ENCODE measurements at regions not wholly inside any gene's neighbourhood (a gene's known extent, or its start where the extent isn't known, plus 50 kb on each side); places are given as distances from the start of the nearest gene placed in this dataset.
"Not testable (repeated sequence)": the region's sequence is repeated elsewhere in the genome, so short reads cannot be mapped to it uniquely, and the experiment has no call there.

GRCh38 chr6:168938546-168938945 lies 315.1 kb downstream of the THBS2 start:
- DNase-seq (ENCODE audit: low spot score): no peak

- DNase-seq (ENCODE audit: low spot score): peak; percentile 26
These were observed 316.6 kb downstream of the THBS2 start for GRCh38 chr6:168937054-168937453.

GRCh38 chr6:168935628-168936010 lies 318.0 kb downstream of the THBS2 start:
- DNase-seq (ENCODE audit: low spot score): no peak

- DNase-seq (ENCODE audit: low spot score): no peak
These were observed 318.7 kb downstream of the THBS2 start for GRCh38 chr6:168934660-168935627.

- DNase-seq (ENCODE audit: low spot score): not testable (repeated sequence)
These were observed 321.5 kb downstream of the THBS2 start for GRCh38 chr6:168932171-168932570.

GRCh38 chr6:168931072-168931471 lies 322.6 kb downstream of the THBS2 start:
- not testable (repeated sequence) for DNase-seq (ENCODE audit: low spot score)

- DNase-seq (ENCODE audit: low spot score): no peak
These were observed 323.7 kb downstream of the THBS2 start for GRCh38 chr6:168929871-168930450.

GRCh38 chr6:168928012-168928411 lies 325.6 kb downstream of the THBS2 start:
- no peak for DNase-seq (ENCODE audit: low spot score)

- DNase-seq (ENCODE audit: low spot score): no peak
These were observed 326.6 kb downstream of the THBS2 start for GRCh38 chr6:168927026-168927425.

GRCh38 chr6:168926306-168926705 lies 327.3 kb downstream of the THBS2 start:
- DNase-seq (ENCODE audit: low spot score): no peak

- no peak for DNase-seq (ENCODE audit: low spot score)
These were observed 328.0 kb downstream of the THBS2 start for GRCh38 chr6:168925671-168926070.

- DNase-seq (ENCODE audit: low spot score): no peak
These were observed 330.5 kb downstream of the THBS2 start for GRCh38 chr6:168923171-168923570.

GRCh38 chr6:168922436-168922835 lies 331.2 kb downstream of the THBS2 start:
- no peak for DNase-seq (ENCODE audit: low spot score)

- no peak for DNase-seq (ENCODE audit: low spot score)
These were observed 333.4 kb downstream of the THBS2 start for GRCh38 chr6:168920289-168920688.

- DNase-seq (ENCODE audit: low spot score): no peak
These were observed 334.0 kb downstream of the THBS2 start for GRCh38 chr6:168919470-168920179.

GRCh38 chr6:168916576-168917211 lies 337.0 kb downstream of the THBS2 start:
- no peak for DNase-seq (ENCODE audit: low spot score)

GRCh38 chr6:168915855-168916254 lies 337.8 kb downstream of the THBS2 start:
- no peak for DNase-seq (ENCODE audit: low spot score)

- DNase-seq (ENCODE audit: low spot score): no peak
These were observed 338.4 kb downstream of the THBS2 start for GRCh38 chr6:168915242-168915641.

GRCh38 chr6:168913866-168914469 lies 339.7 kb downstream of the THBS2 start:
- DNase-seq (ENCODE audit: low spot score): no peak

- DNase-seq (ENCODE audit: low spot score): not testable (repeated sequence)
These were observed 340.3 kb downstream of the THBS2 start for GRCh38 chr6:168913231-168913865.

GRCh38 chr6:168909288-168909687 lies 344.4 kb downstream of the THBS2 start:
- no peak for DNase-seq (ENCODE audit: low spot score)

Data from hepatic stellate cell (primary cell).